ENCODE measurements at regions not wholly inside any gene's neighbourhood (a gene's known extent, or its start where the extent isn't known, plus 50 kb on each side); places are given as distances from the start of the nearest gene placed in this dataset.
"Not testable (repeated sequence)": the region's sequence is repeated elsewhere in the genome, so short reads cannot be mapped to it uniquely, and the experiment has no call there.

DNA sequence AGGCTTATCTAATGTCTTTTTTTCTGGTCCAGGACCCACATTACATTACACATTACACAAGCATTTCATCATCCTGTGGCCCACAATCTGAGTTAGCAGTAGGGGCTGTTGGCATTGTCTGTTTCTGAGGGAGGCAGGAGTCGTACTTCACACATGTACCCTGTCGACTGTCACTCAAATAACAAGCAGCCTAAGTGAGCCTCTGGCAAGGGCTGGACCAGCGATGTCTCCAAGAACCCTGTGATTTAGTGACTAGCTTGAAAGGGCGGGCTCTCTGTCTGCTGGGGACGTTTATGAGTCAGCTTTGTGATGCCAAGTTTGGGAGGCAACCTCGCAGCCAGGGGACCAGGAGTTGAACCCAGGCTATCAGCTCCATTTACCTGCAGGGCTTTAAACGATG is 251.4 kb downstream of the HS3ST3B1 start:
- no peak for DNase-seq (ENCODE audit: low read depth)

DNA sequence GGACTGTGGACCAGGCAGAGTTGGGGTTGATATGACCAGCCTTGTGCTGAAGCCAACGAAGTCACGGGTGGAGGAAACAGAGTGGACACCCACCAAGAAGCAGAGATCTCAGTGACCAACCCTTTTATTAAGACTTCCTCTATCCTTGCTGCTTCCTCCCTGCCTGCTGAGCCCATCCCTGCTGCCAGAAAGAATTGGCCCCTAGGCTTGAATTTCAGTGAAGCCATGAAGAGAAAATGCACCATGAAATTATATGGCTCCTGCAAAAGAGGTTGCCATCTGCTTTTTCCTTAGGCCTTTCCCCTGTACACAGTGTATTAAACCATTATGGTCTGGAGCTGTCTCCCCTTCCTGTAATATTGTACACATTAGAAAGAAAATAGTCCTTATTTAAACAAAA is 246.7 kb downstream of the HS3ST3B1 start:
- no peak for DNase-seq (ENCODE audit: low read depth)

DNA sequence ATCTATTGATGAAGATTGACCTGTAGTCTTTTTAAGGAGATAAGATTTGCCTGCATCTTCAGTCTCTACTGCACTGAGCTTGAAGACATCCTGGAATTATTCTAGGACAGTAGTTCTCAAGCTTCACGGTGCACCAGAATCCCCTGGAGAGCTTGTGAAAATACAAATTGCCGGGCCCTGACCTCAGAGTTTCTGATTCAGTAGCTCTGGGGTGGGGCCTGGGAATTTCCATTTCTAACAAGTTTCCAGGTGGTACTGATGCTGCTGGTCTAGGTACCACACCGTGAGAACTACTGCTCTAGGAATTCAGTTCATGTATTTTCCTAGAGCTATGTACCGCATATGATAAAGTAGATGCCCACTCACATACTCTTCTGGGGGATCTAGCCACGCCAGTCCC is 246.1 kb downstream of the HS3ST3B1 start:
- DNase-seq (ENCODE audit: low read depth): no peak

DNA sequence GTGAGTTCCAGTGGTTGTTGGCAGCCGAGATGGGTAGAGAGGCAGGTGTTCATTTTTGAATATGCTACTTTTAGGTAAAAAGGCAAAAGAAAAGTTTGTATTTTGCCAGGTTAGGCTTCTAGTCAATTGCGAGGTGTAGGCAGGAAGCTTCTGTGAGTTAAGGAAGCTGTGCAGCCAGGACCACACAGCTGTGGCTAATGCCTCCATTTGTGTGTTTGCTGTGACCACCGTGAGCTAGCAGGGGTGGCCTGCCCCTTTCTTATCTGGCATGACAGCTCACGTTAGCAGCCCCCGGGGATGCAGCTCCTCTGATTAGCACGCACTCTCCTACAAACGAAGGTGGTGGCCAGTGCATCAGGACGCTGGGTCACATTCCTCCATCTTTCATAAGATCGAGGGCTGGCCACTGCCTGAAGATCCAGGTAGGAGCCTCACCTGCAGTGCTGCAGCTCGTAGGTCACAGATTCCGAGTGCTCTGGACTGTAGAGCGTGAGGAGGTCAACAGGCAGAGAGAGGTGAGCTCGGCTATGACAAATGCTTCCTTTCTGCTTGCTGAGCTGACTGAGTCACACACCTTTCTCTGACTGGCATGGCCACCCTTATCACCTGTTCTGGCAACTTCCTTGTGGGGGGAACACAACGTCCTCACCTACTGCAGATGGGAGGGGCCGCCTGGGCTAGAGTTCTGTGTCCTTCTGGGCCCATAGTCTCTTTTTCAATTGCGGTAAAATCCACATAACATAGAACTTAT is 244.4 kb downstream of the HS3ST3B1 start:
- no peak for DNase-seq (ENCODE audit: low read depth)

DNA sequence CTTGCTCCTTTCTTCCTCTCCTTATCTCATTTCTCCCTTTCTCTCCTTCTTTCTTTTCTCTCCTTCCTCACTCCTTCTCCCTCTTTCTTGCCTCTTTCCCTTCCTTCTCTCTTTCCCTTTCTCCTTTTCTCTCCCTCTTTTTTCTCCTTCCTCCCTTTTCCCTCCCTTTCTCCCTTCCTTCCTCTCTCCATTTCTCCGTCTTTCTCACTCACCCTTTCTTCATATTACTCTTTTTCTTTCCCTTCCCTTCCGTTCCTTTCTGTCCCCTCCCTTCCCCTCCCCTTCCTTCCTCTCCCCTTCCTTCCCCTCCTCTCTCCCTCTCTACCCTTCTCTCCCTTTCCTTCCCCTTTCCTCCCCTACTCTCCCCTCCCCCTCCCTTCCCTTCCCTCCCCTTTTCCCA is 240.8 kb downstream of the HS3ST3B1 start:
- no peak for DNase-seq (ENCODE audit: low read depth)

DNA sequence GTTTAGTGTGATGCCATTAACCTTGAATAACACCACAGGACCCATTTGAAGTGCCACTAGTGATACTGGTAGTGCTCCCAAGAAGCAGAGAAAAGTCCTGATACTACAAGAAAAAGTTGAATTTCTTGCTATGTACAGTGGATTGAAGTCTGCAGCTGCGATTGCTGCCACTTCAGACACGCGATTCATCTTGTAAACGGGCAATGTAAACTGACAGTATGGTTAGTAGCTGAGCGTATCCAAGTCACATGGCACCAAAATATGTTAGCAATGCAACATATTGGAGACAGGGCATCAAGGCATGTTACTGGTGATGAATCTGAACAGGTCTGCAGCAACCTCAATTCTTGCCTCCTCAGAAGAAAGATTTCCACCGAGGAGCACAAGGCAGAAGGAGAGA is 238.9 kb downstream of the HS3ST3B1 start:
- no peak for DNase-seq (ENCODE audit: low read depth)

DNA sequence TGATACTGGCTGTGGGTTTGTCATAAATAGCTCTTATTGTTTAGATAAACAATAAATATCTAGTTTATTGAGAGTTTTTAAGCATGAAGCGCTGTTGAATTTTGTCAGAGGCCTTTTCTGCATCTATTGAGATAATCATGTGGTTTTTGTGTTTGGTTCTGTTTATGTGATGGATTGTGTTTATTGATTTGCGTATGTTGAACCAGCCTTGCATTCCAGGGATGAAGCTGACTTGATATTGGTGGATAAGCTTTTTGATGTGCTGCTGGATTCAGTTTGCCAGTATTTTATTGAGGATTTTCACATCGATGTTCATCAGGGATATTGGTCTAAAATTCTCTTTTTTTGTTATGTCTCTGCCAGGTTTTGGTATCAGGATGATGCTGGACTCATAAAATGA is 231.4 kb downstream of the HS3ST3B1 start:
- DNase-seq (ENCODE audit: low read depth): not testable (repeated sequence)

DNA sequence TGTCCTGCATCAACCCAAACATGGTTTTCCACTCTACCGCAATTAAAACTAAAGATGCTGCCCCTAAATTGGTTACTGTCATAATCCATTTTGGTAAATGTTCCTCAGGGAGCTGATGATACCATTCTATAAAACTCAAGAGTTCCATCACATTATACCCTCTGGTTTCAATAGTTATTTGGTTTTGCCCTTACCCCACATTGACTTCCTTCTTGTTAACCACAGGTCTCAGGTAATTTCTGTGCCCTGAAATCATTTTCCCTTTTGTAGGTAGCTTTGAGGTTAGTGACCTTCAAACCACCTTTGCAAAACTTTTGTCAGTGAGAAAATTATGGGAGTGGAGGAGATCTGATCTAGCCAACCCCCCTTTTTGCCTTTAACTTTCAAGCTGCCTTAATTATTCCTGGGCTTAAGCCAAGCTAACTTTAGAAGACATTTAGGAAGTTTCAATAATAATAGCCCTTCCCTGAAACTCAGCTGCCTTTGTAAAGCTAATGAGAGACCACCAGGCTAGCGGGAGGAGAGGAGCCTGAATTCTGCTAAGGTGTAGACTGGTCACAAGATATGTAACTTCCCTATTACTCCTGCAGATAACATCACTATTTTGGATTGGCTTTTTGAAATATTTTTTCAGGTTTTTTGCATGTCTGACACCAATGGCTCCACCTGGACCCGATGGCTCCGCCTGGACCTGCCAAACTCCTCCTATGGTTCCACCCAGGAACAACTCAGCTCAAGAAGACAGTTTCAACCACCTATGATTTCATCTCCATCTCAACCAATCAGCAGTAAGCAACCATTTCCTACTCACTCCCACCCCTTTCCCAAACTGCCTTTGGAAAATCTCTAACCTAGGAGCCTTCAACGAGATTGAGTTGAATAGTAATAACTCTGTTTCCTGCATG is 224.9 kb downstream of the HS3ST3B1 start:
- DNase-seq (ENCODE audit: low read depth): no peak

DNA sequence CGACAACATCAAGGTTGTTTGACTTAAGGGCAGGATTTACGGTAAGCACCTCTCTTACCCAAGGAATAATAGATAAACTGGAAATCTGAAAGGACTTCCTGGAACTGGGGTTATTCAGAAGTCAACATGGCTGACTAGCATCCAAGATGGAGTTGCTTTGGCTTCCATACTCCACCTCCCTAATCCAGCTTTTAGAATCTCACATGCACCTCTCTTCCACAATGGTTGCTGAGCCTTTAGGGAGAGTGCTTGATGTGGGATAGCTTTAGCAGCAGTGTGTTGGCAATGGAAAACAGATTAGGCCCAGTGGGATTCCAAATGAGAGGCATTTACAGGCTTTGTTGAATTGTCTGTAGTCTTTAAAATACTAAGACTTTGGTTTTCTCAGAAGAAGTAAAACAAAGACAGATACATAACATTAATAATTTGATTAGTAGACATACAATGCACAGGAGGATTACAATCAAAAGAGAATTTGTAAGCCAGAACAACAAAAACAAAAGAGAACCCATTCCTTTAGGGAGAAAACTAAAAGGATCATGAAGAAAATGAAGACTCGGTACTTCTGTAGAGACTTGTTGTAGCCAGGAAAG is 222.0 kb downstream of the HS3ST3B1 start:
- DNase-seq (ENCODE audit: low read depth): no peak

DNA sequence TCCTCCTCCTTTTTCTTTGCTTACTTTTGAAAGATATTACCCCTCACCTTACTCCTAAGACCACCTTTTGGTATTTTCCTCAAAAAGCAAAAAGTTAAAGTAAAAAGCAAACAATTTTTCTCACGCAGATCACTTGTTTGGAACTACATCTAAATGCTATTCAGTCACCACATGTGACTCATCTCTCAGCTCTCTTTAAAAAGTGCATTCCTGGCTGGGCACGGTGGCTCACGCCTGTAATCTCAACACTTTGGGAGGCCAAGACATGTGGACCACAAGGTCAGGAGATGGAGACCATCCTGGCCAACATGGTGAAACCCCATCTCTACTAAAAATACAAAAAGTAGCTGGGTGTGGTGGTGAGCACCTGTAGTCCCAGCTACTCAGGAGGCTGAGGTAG is 218.0 kb downstream of the HS3ST3B1 start:
- DNase-seq (ENCODE audit: low read depth): not testable (repeated sequence)

DNA sequence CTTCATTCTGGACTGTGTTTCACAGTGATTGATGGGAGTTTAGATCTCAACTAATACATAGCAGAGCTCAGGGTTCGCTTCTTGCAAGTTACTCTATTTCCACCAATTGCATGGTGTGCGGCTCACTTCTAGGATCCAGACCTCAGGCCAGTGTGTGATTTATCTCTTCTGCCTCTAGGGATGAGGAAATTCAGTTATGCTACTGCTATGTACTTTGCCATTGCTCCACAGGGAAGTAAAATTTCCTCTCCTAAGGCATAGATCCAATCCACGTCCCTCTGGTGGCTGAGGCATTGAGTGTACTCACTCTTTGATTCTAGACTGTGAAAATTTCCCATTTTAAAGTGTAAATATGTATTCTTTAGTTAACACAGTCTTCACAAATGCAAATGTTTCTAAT is 214.1 kb downstream of the HS3ST3B1 start:
- no peak for DNase-seq (ENCODE audit: low read depth)

DNA sequence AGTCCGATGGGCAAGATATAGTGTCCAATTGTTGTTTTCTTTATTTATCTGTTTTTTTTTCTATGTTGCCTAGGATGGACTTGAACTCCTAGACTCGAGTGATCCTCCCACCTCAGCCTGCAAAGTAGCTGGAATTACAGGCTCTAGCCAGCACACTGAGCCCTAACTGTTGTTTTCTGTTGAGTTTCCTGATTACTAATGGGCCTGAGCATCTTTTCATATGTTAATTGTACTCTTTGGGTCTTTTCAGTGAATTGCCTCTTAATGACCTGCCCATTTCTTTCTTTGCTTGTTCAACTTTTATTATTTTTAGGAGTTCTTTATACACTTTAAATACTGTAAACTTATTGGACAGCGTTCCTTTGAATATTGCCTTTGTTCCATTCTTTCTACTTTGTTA is 213.0 kb downstream of the HS3ST3B1 start:
- DNase-seq (ENCODE audit: low read depth): no peak

DNA sequence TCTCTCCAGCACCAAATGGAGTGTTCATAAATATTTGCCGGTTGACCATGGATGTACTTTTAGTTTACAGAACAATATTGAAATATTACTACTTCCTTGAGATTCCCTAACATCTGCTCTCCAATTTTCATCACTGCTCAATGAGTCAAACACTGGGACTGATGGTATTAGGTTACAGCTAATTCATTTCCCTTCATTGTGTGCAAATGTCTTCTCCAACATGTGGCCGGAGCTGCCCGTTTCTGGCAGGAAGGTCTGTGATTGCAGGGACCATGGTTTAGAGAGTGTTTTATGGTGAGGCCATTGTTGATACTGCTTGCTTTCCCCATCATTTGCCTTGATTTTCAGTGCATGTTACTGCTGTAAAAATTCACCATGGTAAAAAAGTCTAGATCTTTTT is 209.3 kb downstream of the HS3ST3B1 start:
- no peak for DNase-seq (ENCODE audit: low read depth)

DNA sequence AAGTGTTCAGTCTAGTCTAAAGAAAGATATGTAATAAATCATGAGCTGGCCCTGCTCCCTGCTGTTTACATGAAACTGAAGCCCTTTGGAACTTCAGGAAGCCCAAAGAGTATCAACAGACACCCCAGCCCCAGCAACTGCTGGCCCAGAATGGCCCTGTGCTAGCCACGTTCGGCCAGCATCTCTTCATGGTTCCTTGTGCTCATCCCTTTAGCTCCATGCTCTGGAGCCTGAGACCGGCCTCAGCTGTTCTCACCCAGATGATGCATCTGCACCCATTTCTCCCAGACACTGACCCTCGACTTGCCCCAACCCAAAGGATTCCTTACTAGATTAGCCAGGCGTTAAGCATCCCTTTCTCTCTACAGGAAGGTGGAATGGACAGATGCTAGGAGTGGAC is 207.3 kb downstream of the HS3ST3B1 start:
- no peak for DNase-seq (ENCODE audit: low read depth)

DNA sequence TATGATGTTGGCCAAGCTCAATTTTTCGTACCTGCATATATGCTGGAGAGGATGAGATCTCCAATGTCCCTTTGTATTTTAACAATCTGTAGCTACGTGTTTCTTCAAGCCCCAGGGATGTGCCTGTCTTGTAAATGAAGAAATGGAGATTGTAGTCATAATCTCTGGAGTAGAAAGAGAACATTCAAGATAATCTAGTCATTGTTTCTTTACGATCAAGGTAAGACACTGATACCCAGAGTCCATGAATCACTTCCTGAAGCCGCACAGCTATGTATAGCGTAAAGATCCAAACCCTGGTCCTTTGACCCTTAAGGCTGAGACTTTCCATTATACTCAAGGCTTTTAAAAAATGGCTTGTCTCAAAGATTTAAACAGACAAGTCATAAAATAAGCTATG is 205.5 kb downstream of the HS3ST3B1 start:
- DNase-seq (ENCODE audit: low read depth): no peak

DNA sequence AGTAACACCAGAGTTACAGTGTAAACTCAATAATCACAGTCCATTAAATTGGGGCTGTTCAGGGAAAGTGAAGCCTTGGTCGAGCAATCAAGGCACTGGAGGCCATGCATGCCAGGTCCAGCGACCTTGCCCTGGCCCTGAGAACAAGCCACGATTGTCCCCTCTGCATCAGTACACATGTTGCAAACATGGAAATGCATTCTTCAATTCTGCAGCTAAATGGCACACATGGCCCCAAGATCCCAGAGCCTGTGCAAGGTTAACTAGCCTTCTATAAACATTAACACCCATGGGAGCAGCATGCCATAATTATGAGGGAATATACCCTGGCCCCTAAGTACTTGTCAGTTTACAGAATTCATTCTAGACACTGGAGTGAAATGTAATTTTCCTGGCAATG is 204.7 kb downstream of the HS3ST3B1 start:
- no peak for DNase-seq (ENCODE audit: low read depth)

DNA sequence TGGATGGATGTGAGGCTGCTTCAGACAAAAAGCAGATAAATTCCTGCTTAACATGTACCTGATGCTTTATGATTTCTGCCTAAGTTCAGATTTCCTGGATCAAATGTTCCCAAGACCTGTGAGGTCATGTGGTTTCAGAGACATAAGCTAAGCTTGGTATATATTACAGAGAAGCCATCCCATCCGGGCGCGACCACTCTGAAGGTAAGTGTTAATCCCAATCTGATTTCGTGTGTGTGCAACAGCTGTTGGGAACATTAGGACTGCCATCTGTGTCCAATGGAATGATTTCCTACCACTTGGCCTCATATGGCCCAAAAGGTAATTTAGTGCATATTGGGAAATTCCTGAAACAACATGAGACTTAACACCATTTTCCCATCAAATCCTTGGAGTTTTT is 199.1 kb downstream of the HS3ST3B1 start:
- no peak for DNase-seq (ENCODE audit: low read depth)

DNA sequence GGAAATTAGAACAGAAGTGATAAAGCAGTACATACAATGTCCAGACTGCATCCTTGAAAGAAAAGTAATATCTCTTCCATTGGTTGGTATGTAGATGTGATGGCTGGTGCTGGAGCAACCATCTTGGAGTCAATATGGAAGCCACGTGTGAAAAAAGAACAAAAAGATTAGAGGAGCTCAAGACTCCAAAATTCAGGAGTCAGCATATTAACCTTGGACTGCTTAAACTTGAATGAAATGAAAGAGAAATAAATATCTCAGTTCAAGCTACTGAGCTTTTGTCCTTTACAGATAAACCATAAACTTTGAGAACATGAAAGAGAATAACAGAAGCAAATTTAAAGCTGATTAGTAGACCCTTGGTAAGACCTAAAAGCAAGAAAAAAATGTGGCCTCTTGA is 197.9 kb downstream of the HS3ST3B1 start:
- DNase-seq (ENCODE audit: low read depth): no peak

DNA sequence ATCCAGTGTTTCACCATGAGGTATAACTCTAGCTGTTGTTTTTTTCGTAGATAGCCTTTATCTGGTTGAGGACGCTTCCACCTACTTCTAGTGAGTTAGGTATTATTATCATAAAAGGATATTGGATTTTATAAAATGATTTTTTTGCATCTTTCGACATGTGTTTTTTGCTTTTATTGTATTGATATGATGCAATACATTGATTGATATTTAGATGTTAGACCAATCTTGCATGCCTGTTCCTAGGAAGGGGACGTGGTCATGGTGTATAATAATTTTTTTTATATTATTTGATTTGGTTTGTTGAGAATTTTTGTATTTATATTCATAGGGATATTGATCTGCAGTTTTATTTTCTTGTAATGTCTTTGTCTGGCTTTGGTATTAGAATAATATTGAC is 193.3 kb downstream of the HS3ST3B1 start:
- no peak for DNase-seq (ENCODE audit: low read depth)

DNA sequence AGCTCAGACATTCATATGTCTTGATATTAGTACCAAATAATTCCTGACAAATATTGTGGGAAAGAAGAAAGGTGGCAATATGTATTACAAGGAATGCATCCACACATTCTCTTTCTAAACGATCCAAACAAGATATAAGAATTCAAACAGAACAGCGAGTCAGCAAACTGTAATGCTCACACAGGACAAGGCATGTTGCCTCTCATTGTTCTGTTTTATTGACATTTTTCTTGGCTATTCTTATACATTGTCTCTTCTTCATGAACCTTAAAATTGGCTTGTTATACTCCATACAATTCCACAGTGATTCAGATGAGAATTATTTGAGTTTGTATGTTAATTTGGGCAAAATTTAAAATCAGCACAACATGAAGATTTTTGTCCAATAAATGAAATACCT is 189.1 kb downstream of the HS3ST3B1 start:
- no peak for DNase-seq (ENCODE audit: low read depth)

DNA sequence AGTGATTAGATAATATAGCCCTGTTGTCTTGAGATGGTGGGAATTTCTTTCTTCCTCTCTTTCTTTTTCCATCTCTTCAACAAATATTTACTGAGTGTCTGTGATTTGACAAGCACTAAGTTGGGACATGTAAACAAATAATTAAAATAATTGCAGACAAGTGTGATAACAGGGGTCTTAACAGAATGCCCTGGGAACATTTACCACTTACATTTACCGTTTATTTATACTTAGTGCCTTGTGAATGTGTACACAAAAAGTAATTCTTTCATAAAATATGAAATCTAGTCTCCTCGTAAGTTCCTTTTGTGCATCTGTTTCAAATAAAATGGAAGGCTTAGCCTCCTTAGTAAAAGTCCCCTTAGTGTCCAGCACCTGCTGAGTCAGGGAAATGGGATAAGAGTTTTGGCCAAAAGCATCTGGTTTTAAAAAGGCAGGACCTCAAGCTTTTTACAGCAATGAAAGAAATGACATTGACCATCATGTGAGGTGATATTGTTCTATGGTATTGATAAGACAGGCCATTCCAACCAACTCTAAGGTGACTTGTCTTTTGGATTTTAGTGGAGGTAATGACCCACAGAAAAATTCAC is 188.2 kb downstream of the HS3ST3B1 start:
- no peak for DNase-seq (ENCODE audit: low read depth)

DNA sequence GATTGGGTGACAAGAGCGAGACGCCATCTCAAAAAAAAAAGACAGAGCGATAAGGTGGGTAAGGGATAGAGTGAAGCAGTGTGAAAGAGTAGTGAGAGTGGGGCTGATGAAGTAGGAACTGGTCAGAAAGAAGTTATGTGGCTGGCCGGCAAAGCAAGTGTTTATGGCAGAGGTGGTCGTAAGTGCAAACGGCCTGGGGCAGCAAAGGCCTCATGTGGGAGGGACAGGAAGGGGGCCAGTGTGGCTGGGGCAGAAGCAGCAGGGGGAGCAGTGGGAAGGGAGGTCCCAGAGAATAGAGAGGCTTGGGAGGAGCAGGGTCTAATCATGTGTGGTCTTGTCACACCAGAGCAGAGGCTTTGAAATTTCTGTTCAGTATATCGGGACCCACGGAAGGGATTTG is 186.2 kb downstream of the HS3ST3B1 start:
- DNase-seq (ENCODE audit: low read depth): no peak

DNA sequence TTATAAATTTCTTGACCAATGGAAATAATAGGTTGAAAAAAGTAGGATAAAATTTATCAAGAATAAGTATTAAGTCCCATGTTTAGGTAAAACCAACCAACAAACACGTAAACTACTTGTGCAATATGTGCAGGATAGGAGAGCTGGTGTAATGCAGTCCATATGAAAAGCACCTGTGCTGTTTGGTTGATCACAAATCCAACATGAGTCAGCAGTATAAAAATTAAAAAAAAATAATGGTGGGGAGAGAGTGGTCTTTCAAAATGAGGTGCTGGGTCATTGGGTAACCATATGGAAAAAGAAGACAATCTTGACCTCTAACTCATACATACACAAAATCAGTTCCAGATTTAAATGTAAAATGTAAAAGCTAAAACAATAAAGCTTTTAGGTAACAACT is 181.8 kb downstream of the HS3ST3B1 start:
- DNase-seq (ENCODE audit: low read depth): no peak

All from renal cortical epithelial cell (primary cell).